SK-N-SH treated with all-trans-retinoic acid at 6 μM for 48 hours (cell line): ENCODE measurements at regions not wholly inside any gene's neighbourhood (a gene's known extent, or its start where the extent isn't known, plus 50 kb on each side); places are given as distances from the start of the nearest gene placed in this dataset.

Experiments used
- ATAC-seq: fragments of 200-7000 bp; cut with Tn5 transposase; 3 replicates; pipeline ENCODE4 v1.9.1; 2020; ENCODE audit warnings: mild to moderate bottlenecking, moderate library complexity
- ARNTL ChIP-seq: fragments of 450-650 bp; formaldehyde crosslinking; IDR thresholded peaks from 2 replicates; pipeline ENCODE4 v1.5.0; 2020; ENCODE audit warnings: low read depth, mild to moderate bottlenecking, moderate library complexity, borderline replicate concordance
- BACH2 ChIP-seq: fragments of 250-450 bp; sonication (Bioruptor Pico); IDR thresholded peaks from 2 replicates; pipeline ENCODE4 v1.9.0; 2021; ENCODE audit warnings: mild to moderate bottlenecking, borderline replicate concordance
- CREB5 ChIP-seq: fragments of 250-450 bp; sonication (Bioruptor Pico); IDR thresholded peaks from 2 replicates; pipeline ENCODE4 v1.5.1; 2020; ENCODE audit warnings: low read depth, mild to moderate bottlenecking, moderate library complexity
- CSDC2 ChIP-seq: fragments of 250-450 bp; sonication (Bioruptor Pico); IDR thresholded peaks from 2 replicates; pipeline ENCODE4 v1.5.0; 2020; ENCODE audit warnings: mild to moderate bottlenecking, moderate library complexity
- CSRNP3 ChIP-seq: fragments of 250-450 bp; sonication (Bioruptor Pico); IDR thresholded peaks from 2 replicates; pipeline ENCODE4 v1.5.1; 2021; ENCODE audit warnings: mild to moderate bottlenecking, moderate library complexity
- ESRRG ChIP-seq: fragments of 250-450 bp; sonication (Bioruptor Pico); IDR thresholded peaks from 2 replicates; pipeline ENCODE4 v1.6.1; 2021; ENCODE audit warnings: mild to moderate bottlenecking
- GLIS3 ChIP-seq: fragments of 250-450 bp; sonication (Bioruptor Pico); IDR thresholded peaks from 2 replicates; pipeline ENCODE4 v1.5.0; 2020; ENCODE audit warnings: mild to moderate bottlenecking, moderate library complexity
- ISL1 ChIP-seq: fragments of 250-450 bp; sonication (Bioruptor Pico); IDR thresholded peaks from 2 replicates; pipeline ENCODE4 v2.1.2; 2022; ENCODE audit warnings: mild to moderate bottlenecking, moderate library complexity
- PATZ1 ChIP-seq: fragments of 250-450 bp; sonication (Bioruptor Pico); IDR thresholded peaks from 2 replicates; pipeline ENCODE4 v1.8.0; 2020; ENCODE audit warnings: mild to moderate bottlenecking, moderate library complexity, borderline replicate concordance
- POU6F1 ChIP-seq: fragments of 250-450 bp; sonication (Bioruptor Pico); IDR thresholded peaks from 2 replicates; pipeline ENCODE4 v1.8.0; 2021; ENCODE audit warnings: low read depth, mild to moderate bottlenecking, moderate library complexity, borderline replicate concordance
- PPARA ChIP-seq: fragments of 250-450 bp; sonication (Bioruptor Pico); IDR thresholded peaks from 2 replicates; pipeline ENCODE4 v1.5.0; 2020; ENCODE audit warnings: mild to moderate bottlenecking, borderline replicate concordance
- RARB ChIP-seq: fragments of 250-450 bp; sonication (Bioruptor Pico); IDR thresholded peaks from 2 replicates; pipeline ENCODE4 v1.8.0; 2021; ENCODE audit warnings: mild to moderate bottlenecking, moderate library complexity
- SNAI2 ChIP-seq: fragments of 250-450 bp; sonication (Bioruptor Pico); IDR thresholded peaks from 2 replicates; pipeline ENCODE4 v1.5.0; 2020; ENCODE audit warnings: mild to moderate bottlenecking, moderate library complexity
- TCF4 ChIP-seq: fragments of 250-450 bp; sonication (Bioruptor Pico); IDR thresholded peaks from 2 replicates; pipeline ENCODE4 v1.8.0; 2021; ENCODE audit warnings: mild to moderate bottlenecking, moderate library complexity, borderline replicate concordance
- TOX ChIP-seq: fragments of 250-450 bp; sonication (Bioruptor Pico); IDR thresholded peaks from 2 replicates; pipeline ENCODE4 v1.8.0; 2021; ENCODE audit warnings: mild to moderate bottlenecking, moderate library complexity, borderline replicate concordance
- TSHZ2 ChIP-seq: fragments of 250-450 bp; sonication (Bioruptor Pico); IDR thresholded peaks from 2 replicates; pipeline ENCODE4 v1.5.0; 2020; ENCODE audit warnings: mild to moderate bottlenecking, moderate library complexity
- ZC3H10 ChIP-seq: fragments of 250-450 bp; sonication (Bioruptor Pico); IDR thresholded peaks from 2 replicates; pipeline ENCODE4 v1.5.1; 2021; ENCODE audit warnings: mild to moderate bottlenecking, moderate library complexity
- ZFP3 ChIP-seq: fragments of 250-450 bp; sonication (Bioruptor Pico); IDR thresholded peaks from 2 replicates; pipeline ENCODE4 v1.5.0; 2020; ENCODE audit warnings: mild to moderate bottlenecking, moderate library complexity
- ZFP30 ChIP-seq: fragments of 450-650 bp; formaldehyde crosslinking; IDR thresholded peaks from 2 replicates; pipeline ENCODE4 v1.5.0; 2022; ENCODE audit warnings: mild to moderate bottlenecking, moderate library complexity
- ZNF70 ChIP-seq: fragments of 450-650 bp; formaldehyde crosslinking; IDR thresholded peaks from 2 replicates; pipeline ENCODE4 v1.5.0; 2020; ENCODE audit warnings: mild to moderate bottlenecking, moderate library complexity

GRCh38 chr13:90230311-90230710, 1117.2 kb upstream of the MIR17HG start:
- no peak for TF ChIP-seq PPARA (CRISPR knock-in tag)
- TF ChIP-seq CSRNP3 (CRISPR knock-in tag) = no peak
- ATAC-seq = no peak

GRCh38 chr13:90232291-90232690, 1115.2 kb upstream of the MIR17HG start:
- TF ChIP-seq RARB (CRISPR knock-in tag) (no peak), ZC3H10 (CRISPR knock-in tag) (no peak), ARNTL (CRISPR knock-in tag) (no peak), SNAI2 (no peak), CREB5 (CRISPR knock-in tag) (no peak), POU6F1 (CRISPR knock-in tag) (no peak), ZFP3 (CRISPR knock-in tag) (no peak), TOX (CRISPR knock-in tag) (no peak), ZNF70 (CRISPR knock-in tag) (no peak), TCF4 (no peak), GLIS3 (CRISPR knock-in tag) (no peak), BACH2 (CRISPR knock-in tag) (no peak), PPARA (CRISPR knock-in tag) (no peak), ZFP30 (CRISPR knock-in tag) (no peak), CSDC2 (no peak), ISL1 (CRISPR knock-in tag) (no peak), ESRRG (CRISPR knock-in tag) (no peak), PATZ1 (CRISPR knock-in tag) (no peak), CSRNP3 (CRISPR knock-in tag) (no peak), TSHZ2 (no peak)
- TF ChIP-seq, all 23 proteins: peak for 0
- no peak for ATAC-seq
